Neural progenitor cell (in vitro differentiated cells): ENCODE measurements at regions not wholly inside any gene's neighbourhood (a gene's known extent, or its start where the extent isn't known, plus 50 kb on each side); places are given as distances from the start of the nearest gene placed in this dataset.

Experiments used
- DNase-seq: peaks from one replicate; pipeline ENCODE4 v3.0.0-alpha.2; 2016; ENCODE audit warnings: low spot score
- H2AFZ ChIP-seq: fragments of 200-600 bp; sonication (generic); replicated peaks from 2 replicates; pipeline ENCODE4 v1.6.1; 2016; ENCODE audit warnings: antibody characterized with exemption
- H3F3A ChIP-seq: fragments of 200-600 bp; sonication (generic); 2 replicates; pipeline ENCODE4 v1.6.1; 2016; ENCODE audit warnings: antibody characterized with exemption, low read depth
- H3K27ac ChIP-seq: fragments of 200-600 bp; sonication (generic); 2 replicates; pipeline ENCODE4 v1.5.1; 2016; ENCODE audit warnings: mild to moderate bottlenecking
- H3K27me3 ChIP-seq: fragments of 200-600 bp; sonication (generic); 2 replicates; pipeline ENCODE4 v1.6.1; 2016; ENCODE audit warnings: mild to moderate bottlenecking, moderate library complexity
- H3K36me3 ChIP-seq: fragments of 200-600 bp; sonication (generic); 2 replicates; pipeline ENCODE4 v1.5.1; 2016
- H3K4me1 ChIP-seq: fragments of 200-600 bp; sonication (generic); 2 replicates; pipeline ENCODE4 v1.6.1; 2016; ENCODE audit warnings: mixed run types
- H3K4me2 ChIP-seq: fragments of 200-600 bp; sonication (generic); 2 replicates; pipeline ENCODE4 v1.6.1; 2016
- H3K4me3 ChIP-seq: fragments of 200-600 bp; sonication (generic); 2 replicates; pipeline ENCODE4 v1.5.1; 2016
- H3K79me2 ChIP-seq: fragments of 200-600 bp; sonication (generic); 2 replicates; pipeline ENCODE4 v1.6.1; 2016; ENCODE audit warnings: low read depth
- H3K9ac ChIP-seq: fragments of 200-600 bp; sonication (generic); 2 replicates; pipeline ENCODE4 v1.6.1; 2016
- H3K9me3 ChIP-seq: fragments of 200-600 bp; sonication (generic); 2 replicates; pipeline ENCODE4 v1.5.1; 2016; ENCODE audit warnings: low read depth
- H4K20me1 ChIP-seq: fragments of 200-600 bp; sonication (generic); 2 replicates; pipeline ENCODE4 v1.6.1; 2016; ENCODE audit warnings: low read depth
- H3K27ac Mint-ChIP-seq: 3 replicates; pipeline ENCODE4 v1.8.0; 2021; ENCODE audit warnings: mixed read lengths
- H3K27me3 Mint-ChIP-seq: 2 replicates; pipeline ENCODE4 v1.8.0; 2022; ENCODE audit warnings: low read depth, mild to moderate bottlenecking, inconsistent platforms, moderate library complexity, mixed read lengths; ENCODE audit not compliant: insufficient read depth
- H3K36me3 Mint-ChIP-seq: 3 replicates; pipeline ENCODE4 v1.8.0; 2021; ENCODE audit warnings: mixed read lengths
- H3K4me1 Mint-ChIP-seq: 3 replicates; pipeline ENCODE4 v1.8.0; 2021; ENCODE audit warnings: mixed read lengths
- H3K4me3 Mint-ChIP-seq: 3 replicates; pipeline ENCODE4 v1.8.0; 2021; ENCODE audit warnings: mild to moderate bottlenecking, moderate library complexity, mixed read lengths
- H3K9me3 Mint-ChIP-seq: 3 replicates; pipeline ENCODE4 v1.8.0; 2020; ENCODE audit warnings: mixed read lengths
- CTCF ChIP-seq: fragments of 200-600 bp; sonication (generic); IDR thresholded peaks from 2 replicates; pipeline ENCODE4 v1.5.1; 2017; ENCODE audit warnings: antibody characterized with exemption, mild to moderate bottlenecking
- EZH2 ChIP-seq: fragments of 200-600 bp; sonication (generic); IDR thresholded peaks from 2 replicates; pipeline ENCODE4 v1.6.1; 2017; ENCODE audit warnings: antibody characterized with exemption, mild to moderate bottlenecking, moderate library complexity
- EZH2phosphoT487 ChIP-seq: fragments of 200-600 bp; sonication (generic); IDR thresholded peaks from 2 replicates; pipeline ENCODE4 v1.6.1; 2017; ENCODE audit warnings: antibody characterized with exemption

DNA sequence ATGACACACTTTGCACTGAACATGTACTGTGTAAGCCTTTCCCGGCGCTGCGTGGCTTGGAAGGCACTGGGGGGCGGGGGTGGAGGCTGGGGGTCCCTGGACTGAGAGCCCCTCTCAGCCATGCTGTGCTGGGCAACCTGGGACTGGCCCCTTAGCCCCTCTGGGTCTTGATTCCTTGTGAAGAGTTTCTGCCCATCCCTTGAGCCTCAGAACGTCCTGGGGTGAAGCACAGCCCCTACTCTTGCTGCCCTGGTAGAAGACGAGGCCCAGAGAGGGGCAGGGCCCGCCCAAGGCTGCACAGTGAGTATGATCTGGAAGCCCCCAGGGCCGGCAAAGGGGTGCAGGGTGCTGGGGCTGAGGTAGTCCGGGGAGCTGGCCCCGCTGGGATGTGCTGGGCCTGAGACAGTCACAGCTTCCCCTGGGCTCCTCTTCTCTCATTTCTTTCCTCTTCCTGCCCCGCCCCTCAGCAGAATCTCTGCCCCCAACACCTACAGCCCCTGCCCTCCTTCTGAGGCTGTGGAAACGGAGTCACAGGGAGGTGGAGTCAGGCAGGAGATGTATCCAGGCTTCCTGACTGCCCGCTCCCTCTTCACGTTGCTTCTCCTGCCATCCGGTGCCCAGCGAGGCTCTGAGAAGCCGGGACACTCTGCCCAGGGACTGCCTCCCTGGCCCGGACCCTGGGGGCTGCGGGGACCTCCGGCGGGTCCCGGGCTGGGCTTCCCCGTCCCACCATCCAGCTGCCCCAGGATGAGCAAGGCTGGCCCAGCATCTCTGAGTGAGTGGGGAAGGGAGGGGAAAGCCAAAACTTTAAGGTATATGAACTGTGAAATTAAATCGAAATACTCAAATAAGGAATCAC, 60.5 kb downstream of the UNCX start:
- H3K4me1 Mint-ChIP-seq = peaks cover 20% of the 10 kb centered on the region
- peaks cover 17% of the 10 kb centered on the region for H3K27me3 Mint-ChIP-seq

DNA sequence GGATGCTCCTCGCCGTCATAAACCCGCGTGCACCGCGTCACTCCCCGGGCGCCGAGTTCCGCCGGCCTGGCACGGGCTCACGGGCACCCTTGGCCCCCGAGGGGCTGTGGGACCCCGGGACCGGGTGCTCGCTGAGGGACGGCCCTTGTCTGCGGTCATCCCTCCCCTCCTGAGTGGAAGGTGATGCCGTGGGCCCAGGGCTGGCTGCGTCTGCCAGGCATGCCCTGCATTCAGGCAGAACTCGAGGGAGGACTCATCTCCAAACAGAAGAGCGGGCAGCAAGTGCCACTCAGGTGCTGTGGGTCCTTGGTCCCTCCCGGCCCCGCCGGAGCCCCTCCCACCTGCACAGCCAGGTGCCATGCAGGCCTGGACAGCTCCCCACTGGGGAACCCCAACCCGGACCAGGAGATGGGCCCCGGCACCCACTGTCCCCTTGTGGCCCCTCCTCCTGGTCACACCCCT, 61.3 kb downstream of the UNCX start:
- Mint-ChIP-seq H3K4me3 (no peak overlapping the region), H3K36me3 (no peaks in the 10 kb centered on the region), H3K27ac (no peak overlapping the region), H3K27me3 (peaks cover 17% of the 10 kb centered on the region), H3K9me3 (no peaks in the 10 kb centered on the region), H3K4me1 (peaks cover 25% of the 10 kb centered on the region)
- Histone ChIP-seq H3F3A (no peaks in the 10 kb centered on the region), H3K79me2 (no peaks in the 10 kb centered on the region), H3K27me3 (peaks cover 54% of the 10 kb centered on the region), H3K9ac (no peak overlapping the region), H3K9me3 (no peaks in the 10 kb centered on the region), H3K4me2 (no peak overlapping the region), H3K36me3 (no peaks in the 10 kb centered on the region), H4K20me1 (no peaks in the 10 kb centered on the region), H3K27ac (no peak overlapping the region), H3K4me1 (peaks cover 20% of the 10 kb centered on the region), H3K4me3 (no peak overlapping the region), H2AFZ (no peak overlapping the region)
- TF ChIP-seq CTCF = no peak
- no peak for TF ChIP-seq EZH2phosphoT487
- TF ChIP-seq EZH2 = no peak
- DNase-seq = no peak

More for the DNA sequence above, 60.5 kb downstream of the UNCX start:
- Histone ChIP-seq H3K4me1 (peaks cover 20% of the 10 kb centered on the region), H2AFZ (no peak overlapping the region), H3K79me2 (no peaks in the 10 kb centered on the region), H4K20me1 (no peaks in the 10 kb centered on the region), H3K27ac (no peak overlapping the region), H3F3A (no peaks in the 10 kb centered on the region), H3K9me3 (no peaks in the 10 kb centered on the region), H3K4me2 (no peak overlapping the region), H3K4me3 (no peak overlapping the region), H3K9ac (no peak overlapping the region), H3K36me3 (no peaks in the 10 kb centered on the region), H3K27me3 (peaks cover 62% of the 10 kb centered on the region)
- no peaks in the 10 kb centered on the region for H3K36me3 Mint-ChIP-seq
- no peak for DNase-seq
- H3K9me3 Mint-ChIP-seq = no peaks in the 10 kb centered on the region
- no peak for TF ChIP-seq CTCF
- H3K4me3 Mint-ChIP-seq = peak overlapping the region; percentile 27
- no peak overlapping the region for H3K27ac Mint-ChIP-seq

- H3K36me3 ChIP-seq = no peaks in the 10 kb centered on the region
- no peak for DNase-seq
- H3F3A ChIP-seq = no peaks in the 10 kb centered on the region
- Mint-ChIP-seq H3K27me3 (peaks cover 11% of the 10 kb centered on the region), H3K4me3 (no peak overlapping the region), H3K9me3 (no peaks in the 10 kb centered on the region), H3K36me3 (no peaks in the 10 kb centered on the region), H3K27ac (no peak overlapping the region), H3K4me1 (peaks cover 19% of the 10 kb centered on the region)
- H3K4me2 ChIP-seq = no peak overlapping the region
- no peaks in the 10 kb centered on the region for H4K20me1 ChIP-seq
- H3K79me2 ChIP-seq = no peaks in the 10 kb centered on the region
- H3K27me3 ChIP-seq = peaks cover 35% of the 10 kb centered on the region
- H2AFZ ChIP-seq = no peak overlapping the region
- H3K9ac ChIP-seq = no peak overlapping the region
- TF ChIP-seq EZH2 (no peak), CTCF (no peak), EZH2phosphoT487 (no peak)
- no peak overlapping the region for H3K4me3 ChIP-seq
- H3K27ac ChIP-seq = no peak overlapping the region
- peaks cover 12% of the 10 kb centered on the region for H3K4me1 ChIP-seq
- H3K9me3 ChIP-seq = no peaks in the 10 kb centered on the region
Measured at GRCh38 chr7:1295776-1296355, 63.2 kb downstream of the UNCX start.
